HL-60 (cell line): ENCODE measurements at regions not wholly inside any gene's neighbourhood (a gene's known extent, or its start where the extent isn't known, plus 50 kb on each side); places are given as distances from the start of the nearest gene placed in this dataset.
"Not testable (repeated sequence)": the region's sequence is repeated elsewhere in the genome, so short reads cannot be mapped to it uniquely, and the experiment has no call there.

ENCODE experiments used
- DNase-seq, 2 experiments: peaks; one replicate each; pipeline ENCODE4 v3.0.0-alpha.2; 2010 to 2020; ENCODE audit warnings: low read depth in 1 of 2, low spot score in 1 of 2
- H3K27ac ChIP-seq: fragments of 250-450 bp; sonication (Bioruptor Pico); replicated peaks from 2 replicates; pipeline ENCODE4 v1.5.1; 2020; ENCODE audit warnings: mild to moderate bottlenecking, moderate library complexity
- H3K27me3 ChIP-seq: fragments of 250-450 bp; sonication (Bioruptor Pico); 2 replicates; pipeline ENCODE4 v1.5.1; 2021; ENCODE audit warnings: mild to moderate bottlenecking, moderate library complexity; ENCODE audit not compliant: insufficient read depth, poor library complexity, severe bottlenecking
- H3K4me3 ChIP-seq: replicated peaks from 2 replicates; pipeline ENCODE4 v1.5.1; 2011; ENCODE audit warnings: mild to moderate bottlenecking, control low read depth, low read length; ENCODE audit not compliant: insufficient read depth
- GABPA ChIP-seq: IDR thresholded peaks from 2 replicates; pipeline ENCODE4 v1.6.1; 2012; ENCODE audit warnings: low read depth
- POLR2AphosphoS5 ChIP-seq: IDR thresholded peaks from 2 replicates; pipeline ENCODE4 v1.6.1; 2012; ENCODE audit warnings: low read depth
- SPI1 ChIP-seq: IDR thresholded peaks from 2 replicates; pipeline ENCODE4 v1.6.1; 2012; ENCODE audit warnings: low read depth, mild to moderate bottlenecking, borderline replicate concordance
- TF ChIP-seq, protein P1 (sequence below): IDR thresholded peaks from one replicate; pipeline ENCODE4 v1.5.1; 2011; ENCODE audit warnings: low read length, control low read depth, inconsistent platforms; ENCODE audit not compliant: insufficient read depth
- TF ChIP-seq, protein P2 (sequence below): IDR thresholded peaks from 2 replicates; pipeline ENCODE4 v1.6.1; 2012; ENCODE audit warnings: low read depth; ENCODE audit not compliant: insufficient replicate concordance

DNA sequence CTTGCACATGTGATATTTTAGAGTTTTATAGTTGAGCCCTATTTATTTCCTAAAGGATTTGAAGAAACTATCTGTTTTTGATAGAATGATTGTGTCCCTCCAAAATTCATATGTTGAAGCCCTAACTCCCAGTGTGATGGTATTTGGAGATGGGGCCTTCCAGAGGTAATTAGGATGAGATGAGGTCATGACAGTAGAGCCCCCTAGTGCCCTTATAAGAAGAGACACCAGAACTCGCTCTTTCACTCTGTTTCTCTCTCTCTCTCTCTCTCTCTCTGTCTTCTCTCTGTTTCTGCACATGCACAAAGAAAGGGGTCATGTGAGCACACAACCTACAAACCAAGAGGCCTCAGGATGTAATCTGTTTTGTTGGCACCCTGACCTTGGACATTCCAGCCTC, 921.9 kb upstream of the DIAPH2 start:
- Histone ChIP-seq H3K27me3 (no peaks in the 10 kb centered on the region), H3K27ac (no peak overlapping the region), H3K4me3 (no peak overlapping the region)
- no peak for DNase-seq
- TF ChIP-seq, protein P1, sequence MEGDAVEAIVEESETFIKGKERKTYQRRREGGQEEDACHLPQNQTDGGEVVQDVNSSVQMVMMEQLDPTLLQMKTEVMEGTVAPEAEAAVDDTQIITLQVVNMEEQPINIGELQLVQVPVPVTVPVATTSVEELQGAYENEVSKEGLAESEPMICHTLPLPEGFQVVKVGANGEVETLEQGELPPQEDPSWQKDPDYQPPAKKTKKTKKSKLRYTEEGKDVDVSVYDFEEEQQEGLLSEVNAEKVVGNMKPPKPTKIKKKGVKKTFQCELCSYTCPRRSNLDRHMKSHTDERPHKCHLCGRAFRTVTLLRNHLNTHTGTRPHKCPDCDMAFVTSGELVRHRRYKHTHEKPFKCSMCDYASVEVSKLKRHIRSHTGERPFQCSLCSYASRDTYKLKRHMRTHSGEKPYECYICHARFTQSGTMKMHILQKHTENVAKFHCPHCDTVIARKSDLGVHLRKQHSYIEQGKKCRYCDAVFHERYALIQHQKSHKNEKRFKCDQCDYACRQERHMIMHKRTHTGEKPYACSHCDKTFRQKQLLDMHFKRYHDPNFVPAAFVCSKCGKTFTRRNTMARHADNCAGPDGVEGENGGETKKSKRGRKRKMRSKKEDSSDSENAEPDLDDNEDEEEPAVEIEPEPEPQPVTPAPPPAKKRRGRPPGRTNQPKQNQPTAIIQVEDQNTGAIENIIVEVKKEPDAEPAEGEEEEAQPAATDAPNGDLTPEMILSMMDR: no peak
- TF ChIP-seq, protein P2, sequence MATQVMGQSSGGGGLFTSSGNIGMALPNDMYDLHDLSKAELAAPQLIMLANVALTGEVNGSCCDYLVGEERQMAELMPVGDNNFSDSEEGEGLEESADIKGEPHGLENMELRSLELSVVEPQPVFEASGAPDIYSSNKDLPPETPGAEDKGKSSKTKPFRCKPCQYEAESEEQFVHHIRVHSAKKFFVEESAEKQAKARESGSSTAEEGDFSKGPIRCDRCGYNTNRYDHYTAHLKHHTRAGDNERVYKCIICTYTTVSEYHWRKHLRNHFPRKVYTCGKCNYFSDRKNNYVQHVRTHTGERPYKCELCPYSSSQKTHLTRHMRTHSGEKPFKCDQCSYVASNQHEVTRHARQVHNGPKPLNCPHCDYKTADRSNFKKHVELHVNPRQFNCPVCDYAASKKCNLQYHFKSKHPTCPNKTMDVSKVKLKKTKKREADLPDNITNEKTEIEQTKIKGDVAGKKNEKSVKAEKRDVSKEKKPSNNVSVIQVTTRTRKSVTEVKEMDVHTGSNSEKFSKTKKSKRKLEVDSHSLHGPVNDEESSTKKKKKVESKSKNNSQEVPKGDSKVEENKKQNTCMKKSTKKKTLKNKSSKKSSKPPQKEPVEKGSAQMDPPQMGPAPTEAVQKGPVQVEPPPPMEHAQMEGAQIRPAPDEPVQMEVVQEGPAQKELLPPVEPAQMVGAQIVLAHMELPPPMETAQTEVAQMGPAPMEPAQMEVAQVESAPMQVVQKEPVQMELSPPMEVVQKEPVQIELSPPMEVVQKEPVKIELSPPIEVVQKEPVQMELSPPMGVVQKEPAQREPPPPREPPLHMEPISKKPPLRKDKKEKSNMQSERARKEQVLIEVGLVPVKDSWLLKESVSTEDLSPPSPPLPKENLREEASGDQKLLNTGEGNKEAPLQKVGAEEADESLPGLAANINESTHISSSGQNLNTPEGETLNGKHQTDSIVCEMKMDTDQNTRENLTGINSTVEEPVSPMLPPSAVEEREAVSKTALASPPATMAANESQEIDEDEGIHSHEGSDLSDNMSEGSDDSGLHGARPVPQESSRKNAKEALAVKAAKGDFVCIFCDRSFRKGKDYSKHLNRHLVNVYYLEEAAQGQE: no peak
- no peak for TF ChIP-seq SPI1
- TF ChIP-seq POLR2AphosphoS5: no peak
- no peak for TF ChIP-seq GABPA

DNA sequence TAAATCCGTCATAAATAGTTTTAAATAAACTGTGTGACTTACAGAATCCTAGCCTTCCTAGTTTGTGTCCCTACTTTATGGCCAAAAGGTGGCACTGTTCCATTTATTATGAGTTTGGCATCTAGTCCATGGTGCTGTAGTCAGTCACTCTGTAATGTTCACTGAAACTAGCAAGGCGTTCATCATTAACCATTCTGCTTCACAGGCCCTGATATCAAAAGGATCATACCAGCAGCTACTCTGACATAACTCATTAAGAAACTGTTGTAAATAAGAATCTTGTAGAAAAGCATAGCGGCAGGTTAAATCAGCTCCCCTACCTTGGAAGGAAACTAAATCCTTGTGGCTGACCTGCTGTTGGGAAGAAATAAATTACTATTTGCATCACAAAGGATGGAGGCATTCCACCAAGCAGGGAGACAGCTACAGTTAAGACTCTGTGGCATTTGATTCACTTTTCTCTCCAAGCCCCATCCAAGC, 919.6 kb upstream of the DIAPH2 start:
- no peak for TF ChIP-seq SPI1
- TF ChIP-seq GABPA: no peak
- no peak for TF ChIP-seq POLR2AphosphoS5
- TF ChIP-seq, protein P2: no peak
- TF ChIP-seq, protein P1: no peak
- H3K4me3 ChIP-seq: no peak overlapping the region
- H3K27me3 ChIP-seq: no peaks in the 10 kb centered on the region
- DNase-seq: peak in 1 of 2 experiments; percentile 11
- no peak overlapping the region for H3K27ac ChIP-seq

DNA sequence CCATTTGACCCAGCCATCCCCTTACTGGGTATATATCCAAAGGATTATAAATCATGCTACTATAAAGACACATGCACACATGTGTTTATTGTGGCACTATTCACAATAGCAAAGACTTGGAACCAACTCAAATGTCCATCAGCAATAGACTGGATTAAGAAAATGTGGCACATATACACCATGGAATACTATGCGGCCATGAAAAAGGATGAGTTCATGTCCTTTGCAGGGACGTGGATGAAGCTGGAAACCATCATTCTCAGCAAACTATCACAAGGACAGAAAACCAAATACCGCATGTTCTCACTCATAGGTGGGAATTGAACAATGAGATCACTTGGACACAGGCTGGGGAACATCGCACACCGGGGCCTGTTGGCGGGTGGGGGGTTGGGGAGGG, 913.4 kb upstream of the DIAPH2 start:
- H3K4me3 ChIP-seq, H3K27me3 ChIP-seq, H3K27ac ChIP-seq, DNase-seq: not testable (repeated sequence)

DNA sequence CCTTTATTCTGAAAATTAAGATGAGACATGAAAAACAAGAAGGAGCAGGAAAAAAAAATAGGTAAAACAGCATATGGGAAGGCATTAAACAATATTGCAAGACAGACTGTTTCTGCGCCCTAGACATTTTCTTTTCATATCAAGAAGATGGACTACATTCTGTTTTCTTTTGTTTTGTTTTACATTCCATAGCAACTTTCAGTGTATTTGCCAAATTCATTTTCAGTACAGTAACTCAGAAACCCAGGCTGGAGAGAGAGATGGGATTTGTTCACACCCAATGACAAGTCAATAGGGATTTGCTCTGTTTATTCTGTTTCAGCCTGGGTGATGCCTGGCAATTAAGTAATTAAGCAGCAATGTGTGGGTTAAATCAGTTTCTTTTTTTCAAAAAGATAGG, 892.8 kb upstream of the DIAPH2 start:
- no peaks in the 10 kb centered on the region for H3K27me3 ChIP-seq
- H3K4me3 ChIP-seq: no peak overlapping the region
- H3K27ac ChIP-seq: no peak overlapping the region
- DNase-seq: no peak
- TF ChIP-seq, protein P1: no peak
- TF ChIP-seq GABPA (no peak), SPI1 (no peak), POLR2AphosphoS5 (no peak)
- TF ChIP-seq, protein P2: no peak
